Stomach (tissue), 4 donors: ENCODE measurements at regions not wholly inside any gene's neighbourhood (a gene's known extent, or its start where the extent isn't known, plus 50 kb on each side); places are given as distances from the start of the nearest gene placed in this dataset.

ENCODE experiments used
- EP300 ChIP-seq: sonication (generic); formaldehyde crosslinking; IDR thresholded peaks from one replicate; pipeline ENCODE4 v1.6.1; 2017; ENCODE audit warnings: antibody characterized with exemption
- TF ChIP-seq, protein P1 (sequence below), 7 experiments: fragments of 450-650 bp in 4 of 7; fragments of 200-600 bp in 3 of 7; sonication (generic) in 3 of 7; IDR thresholded peaks; one replicate each; pipeline ENCODE4 v1.5.1; 2016 to 2019; ENCODE audit warnings: antibody characterized with exemption in 7 of 7, control low read depth in 2 of 7, mild to moderate bottlenecking in 1 of 7

DNA sequence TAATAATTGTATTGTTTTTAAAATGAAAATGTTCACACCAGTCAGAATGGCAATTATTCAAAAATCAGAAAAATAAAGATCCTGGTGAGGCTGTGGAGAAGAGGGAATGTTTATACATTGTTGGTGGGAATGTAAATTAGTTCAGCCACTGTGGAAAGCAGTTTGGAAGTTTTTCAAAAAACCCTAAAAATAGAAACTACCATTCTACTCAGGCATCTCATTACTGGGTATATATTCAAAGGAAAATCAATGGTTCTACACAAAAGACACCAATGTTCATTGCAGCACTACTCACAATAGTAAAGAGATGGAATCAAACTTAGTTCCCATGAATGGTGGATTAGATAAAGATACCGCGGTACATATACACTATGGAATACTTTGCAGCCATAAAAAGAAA, 461.5 kb upstream of the ADGRB3 start:
- TF ChIP-seq EP300: no peak
- TF ChIP-seq, protein P1, sequence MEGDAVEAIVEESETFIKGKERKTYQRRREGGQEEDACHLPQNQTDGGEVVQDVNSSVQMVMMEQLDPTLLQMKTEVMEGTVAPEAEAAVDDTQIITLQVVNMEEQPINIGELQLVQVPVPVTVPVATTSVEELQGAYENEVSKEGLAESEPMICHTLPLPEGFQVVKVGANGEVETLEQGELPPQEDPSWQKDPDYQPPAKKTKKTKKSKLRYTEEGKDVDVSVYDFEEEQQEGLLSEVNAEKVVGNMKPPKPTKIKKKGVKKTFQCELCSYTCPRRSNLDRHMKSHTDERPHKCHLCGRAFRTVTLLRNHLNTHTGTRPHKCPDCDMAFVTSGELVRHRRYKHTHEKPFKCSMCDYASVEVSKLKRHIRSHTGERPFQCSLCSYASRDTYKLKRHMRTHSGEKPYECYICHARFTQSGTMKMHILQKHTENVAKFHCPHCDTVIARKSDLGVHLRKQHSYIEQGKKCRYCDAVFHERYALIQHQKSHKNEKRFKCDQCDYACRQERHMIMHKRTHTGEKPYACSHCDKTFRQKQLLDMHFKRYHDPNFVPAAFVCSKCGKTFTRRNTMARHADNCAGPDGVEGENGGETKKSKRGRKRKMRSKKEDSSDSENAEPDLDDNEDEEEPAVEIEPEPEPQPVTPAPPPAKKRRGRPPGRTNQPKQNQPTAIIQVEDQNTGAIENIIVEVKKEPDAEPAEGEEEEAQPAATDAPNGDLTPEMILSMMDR (IDR thresholded peaks at IDR 0.05): no peak
